HG03139 (cell line): ENCODE measurements at regions not wholly inside any gene's neighbourhood (a gene's known extent, or its start where the extent isn't known, plus 50 kb on each side); places are given as distances from the start of the nearest gene placed in this dataset.
"Not testable (repeated sequence)": the region's sequence is repeated elsewhere in the genome, so short reads cannot be mapped to it uniquely, and the experiment has no call there.

Experiments used
- ATAC-seq: cut with Tn5 transposase; IDR thresholded peaks from one replicate; pipeline ENCODE4 v1.9.1; 2021; ENCODE audit not compliant: unreplicated experiment

GRCh38 chr13:65336087-65336749, 1893.9 kb downstream of the PCDH9 start:
- ATAC-seq = no peak

DNA sequence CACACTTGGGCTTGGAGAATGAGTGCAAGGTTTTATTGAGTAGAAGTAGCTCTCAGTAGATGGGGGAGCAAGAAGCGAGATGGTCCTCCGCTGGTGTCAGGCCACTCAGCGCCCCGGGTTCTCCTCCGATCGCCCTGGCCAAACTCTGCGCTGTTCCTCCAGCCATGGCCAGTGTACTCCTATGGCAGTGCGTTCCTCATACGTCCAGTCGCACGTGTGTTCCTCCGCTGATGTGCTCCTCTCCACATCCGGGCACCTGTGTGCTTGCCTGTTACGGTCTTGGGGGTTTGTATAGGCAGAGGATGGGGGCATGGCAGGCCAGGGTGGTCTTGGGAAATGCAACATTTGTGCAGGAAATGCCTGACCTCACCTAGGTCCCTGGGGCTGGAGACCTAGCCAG, 1899.4 kb downstream of the PCDH9 start:
- no peak for ATAC-seq

GRCh38 chr13:65330287-65330686, 1899.8 kb downstream of the PCDH9 start:
- ATAC-seq = no peak

GRCh38 chr13:65323192-65323591, 1906.9 kb downstream of the PCDH9 start:
- ATAC-seq = not testable (repeated sequence)

GRCh38 chr13:65321423-65321822, 1908.7 kb downstream of the PCDH9 start:
- ATAC-seq = not testable (repeated sequence)

DNA sequence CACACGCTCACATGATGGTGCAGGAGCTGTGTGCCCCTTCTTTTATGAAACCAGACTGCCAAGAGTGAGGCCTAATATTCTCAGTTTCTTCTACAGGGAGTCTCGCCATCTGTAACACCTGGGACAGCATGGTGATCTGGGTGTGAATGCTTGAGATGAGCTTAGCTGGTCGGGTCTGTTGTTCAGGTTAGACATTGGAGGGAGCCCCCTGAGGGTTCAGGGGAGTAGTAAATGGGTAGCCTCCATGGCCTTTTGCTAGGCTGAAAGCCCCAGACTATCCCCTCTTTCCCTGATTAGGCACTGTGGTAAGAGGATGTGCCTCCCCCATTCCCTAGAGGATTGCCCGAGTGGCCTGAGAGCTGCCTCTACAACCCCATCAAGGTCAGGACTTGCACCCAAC, 1916.1 kb downstream of the PCDH9 start:
- no peak for ATAC-seq

- no peak for ATAC-seq
These were observed 1919.3 kb downstream of the PCDH9 start for GRCh38 chr13:65310663-65311328.

- ATAC-seq = no peak
These were observed 1920.2 kb downstream of the PCDH9 start for GRCh38 chr13:65309906-65310305.

GRCh38 chr13:65308729-65309128, 1921.4 kb downstream of the PCDH9 start:
- not testable (repeated sequence) for ATAC-seq

DNA sequence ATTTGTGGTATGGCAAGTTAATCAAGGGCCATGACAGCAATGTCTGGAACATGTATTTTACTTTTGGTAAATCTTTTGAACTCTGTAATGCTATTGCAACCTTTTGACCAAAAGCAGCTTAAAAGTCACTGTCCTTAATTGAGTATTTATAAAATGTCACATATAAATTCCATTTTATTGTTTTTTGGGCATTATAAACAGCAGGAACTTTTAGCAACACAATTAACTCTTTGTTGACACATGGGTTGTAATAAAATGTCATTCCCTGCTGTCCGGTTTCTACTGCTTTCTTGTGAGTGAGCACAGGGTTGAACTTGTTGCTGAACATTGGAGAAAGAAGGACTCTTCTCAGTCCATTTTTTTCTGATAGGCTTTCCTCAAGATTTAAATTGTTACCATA, 1923.1 kb downstream of the PCDH9 start:
- ATAC-seq = no peak

- ATAC-seq = no peak
These were observed 1927.4 kb downstream of the PCDH9 start for GRCh38 chr13:65302691-65303090.

DNA sequence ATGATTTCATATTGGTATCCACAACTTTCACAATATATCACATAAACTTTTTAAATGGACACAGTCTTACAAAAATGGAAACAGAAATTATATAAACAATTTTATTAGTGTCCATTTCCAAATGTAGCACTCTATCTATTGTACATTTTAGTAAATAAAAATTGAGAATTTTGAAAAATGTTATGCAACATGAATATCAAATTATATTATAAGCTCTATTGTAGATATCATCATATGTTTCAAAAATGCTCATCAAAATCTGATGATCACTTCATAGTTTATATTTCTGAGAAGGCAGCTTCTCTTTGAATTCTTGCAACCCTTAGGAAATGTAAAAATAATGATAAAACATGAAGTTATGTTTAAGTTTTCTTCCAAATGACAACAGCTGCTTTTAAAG, 1928.6 kb downstream of the PCDH9 start:
- ATAC-seq = no peak

DNA sequence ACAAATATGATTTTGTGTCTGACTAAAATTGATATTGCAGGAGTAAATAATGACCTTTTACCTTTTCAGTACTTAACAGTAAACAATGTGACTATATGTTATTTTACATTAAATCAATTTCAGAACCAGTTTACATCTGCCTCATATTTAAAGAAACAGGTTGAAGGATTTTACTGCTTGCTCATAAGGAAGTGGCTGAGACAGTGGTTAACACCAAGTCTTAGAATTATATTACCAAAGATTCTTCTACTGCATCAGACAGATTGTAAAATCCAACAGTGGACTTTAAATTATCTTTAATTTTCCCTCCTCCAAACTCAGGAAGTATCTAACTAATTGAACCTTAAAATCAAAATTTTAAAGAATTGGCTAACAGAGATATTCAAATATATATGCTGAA, 1929.9 kb downstream of the PCDH9 start:
- ATAC-seq = no peak

- ATAC-seq = no peak
These were observed 1936.5 kb downstream of the PCDH9 start for GRCh38 chr13:65293530-65294198.

DNA sequence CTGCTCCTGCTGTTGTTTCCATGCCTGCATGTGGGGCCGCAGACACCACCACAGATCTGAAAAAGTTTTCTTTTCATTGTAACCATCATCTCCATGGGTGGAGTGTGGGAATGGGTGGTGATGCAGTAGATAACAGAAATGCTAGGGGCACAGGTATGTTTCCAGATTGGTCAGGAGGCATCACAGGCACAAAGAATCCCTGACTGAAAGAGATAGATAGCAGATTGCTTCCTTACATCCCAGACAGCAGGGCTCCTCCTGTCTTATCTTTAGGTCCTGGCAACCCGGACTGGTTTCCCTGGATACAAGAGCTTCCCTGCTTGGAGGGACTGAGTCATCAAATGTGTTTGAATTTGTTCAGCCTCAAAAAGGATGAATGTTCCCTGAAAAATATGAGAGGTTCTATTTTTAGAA, 1937.6 kb downstream of the PCDH9 start:
- ATAC-seq = no peak

- ATAC-seq = no peak
These were observed 1942.7 kb downstream of the PCDH9 start for GRCh38 chr13:65287405-65287804.

DNA sequence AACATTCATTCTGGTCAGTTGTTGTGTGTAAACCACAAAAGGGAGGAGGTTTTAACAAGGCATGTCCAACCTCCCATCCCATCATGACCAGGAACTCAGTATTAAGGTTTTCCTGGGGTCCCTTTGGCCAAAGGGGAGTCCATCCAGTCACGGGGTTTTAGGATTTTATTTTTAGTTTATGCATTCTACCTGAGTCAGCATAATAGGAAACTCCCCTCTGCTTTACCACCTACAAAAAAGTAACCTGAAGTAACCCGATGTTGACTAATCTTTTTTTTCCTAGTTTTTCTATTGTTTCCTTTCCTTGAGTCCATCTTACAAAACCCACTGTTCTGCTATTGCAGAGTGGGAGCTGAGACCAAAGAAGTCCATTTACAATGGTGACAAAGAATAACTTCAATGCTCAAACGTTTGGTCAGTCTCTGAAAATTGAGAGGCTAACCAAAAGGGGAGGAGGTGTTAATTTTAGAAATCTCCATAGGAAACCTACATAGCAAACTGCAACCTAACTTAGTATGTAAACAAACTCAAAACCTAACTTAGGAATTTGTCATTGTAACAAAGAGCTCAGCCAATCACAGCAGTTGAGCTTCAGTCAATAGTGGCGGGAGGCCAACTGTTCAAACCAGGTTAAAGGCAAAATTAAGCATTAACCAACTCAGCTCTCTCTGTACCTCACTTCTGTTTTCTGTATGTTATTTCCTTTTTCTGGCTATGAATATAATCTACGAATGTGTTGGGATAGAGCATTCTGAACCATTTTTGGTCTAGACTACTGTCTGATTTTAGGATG, 1954.1 kb downstream of the PCDH9 start:
- no peak for ATAC-seq

GRCh38 chr13:65275108-65275507, 1955.0 kb downstream of the PCDH9 start:
- ATAC-seq = no peak

DNA sequence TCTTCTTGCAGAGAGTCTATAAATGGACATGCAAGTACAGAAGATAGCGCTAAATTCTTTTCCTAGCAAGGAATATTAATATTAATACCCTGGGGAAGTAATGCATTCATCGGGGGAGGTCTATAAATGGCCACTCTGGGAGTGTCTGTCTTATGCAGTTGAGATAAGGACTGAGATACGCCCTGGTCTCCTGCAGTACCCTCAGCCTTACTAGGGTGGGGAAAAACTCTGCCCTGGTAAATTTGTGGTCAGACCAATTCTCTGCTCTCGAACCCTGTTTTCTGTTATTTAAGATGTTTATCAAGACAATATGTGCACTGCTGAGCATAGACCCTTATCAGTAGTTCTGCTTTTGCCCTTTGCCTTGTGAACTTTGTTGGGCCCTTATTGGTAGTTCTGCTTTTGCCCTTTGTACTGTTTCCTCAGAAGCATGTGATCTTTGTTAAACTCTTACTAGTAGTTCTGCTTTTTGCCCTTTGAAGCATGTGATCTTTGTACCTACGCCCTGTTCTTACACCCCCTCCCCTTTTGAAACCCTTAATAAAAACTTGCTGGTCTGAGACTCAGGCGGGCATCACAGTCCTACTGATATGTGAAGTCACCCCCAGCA, 1956.2 kb downstream of the PCDH9 start:
- not testable (repeated sequence) for ATAC-seq

DNA sequence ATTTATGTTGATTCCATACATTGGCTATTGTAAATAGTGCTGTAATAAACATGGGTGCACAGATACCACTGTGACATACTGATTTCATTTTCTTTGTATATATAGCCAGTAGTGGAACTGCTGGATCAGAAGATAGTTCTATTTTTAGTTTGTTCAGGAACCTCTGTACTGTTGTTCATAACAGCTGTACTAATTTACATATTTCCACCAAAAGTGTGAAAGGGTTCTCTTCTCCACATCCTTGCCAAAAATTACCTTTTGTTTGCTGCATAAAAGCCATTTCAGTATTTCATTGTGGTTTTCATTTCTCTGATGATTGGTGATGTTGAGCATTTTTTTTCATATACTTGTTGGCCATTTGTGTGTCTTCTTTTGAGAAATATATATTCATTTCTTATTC, 1962.1 kb downstream of the PCDH9 start:
- no peak for ATAC-seq

DNA sequence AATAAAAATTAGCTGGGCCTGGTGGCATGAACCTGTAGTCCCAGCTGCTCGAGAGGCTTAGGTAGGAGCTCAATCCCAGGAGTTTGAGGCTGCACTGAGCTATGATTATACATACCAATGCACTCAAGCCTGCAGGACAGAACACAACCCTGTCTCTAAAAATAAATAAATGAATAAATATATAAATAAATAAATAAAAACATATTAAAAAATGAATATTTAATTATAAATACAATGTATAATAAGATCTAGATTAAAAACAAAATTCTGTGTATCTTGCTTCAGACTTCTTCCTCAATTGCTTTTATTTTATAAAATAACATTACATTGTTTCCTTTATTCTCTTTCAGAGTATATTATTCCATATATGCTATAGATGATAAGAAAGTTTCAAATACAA, 1964.1 kb downstream of the PCDH9 start:
- ATAC-seq = no peak
